ENCODE measurements at regions not wholly inside any gene's neighbourhood (a gene's known extent, or its start where the extent isn't known, plus 50 kb on each side); places are given as distances from the start of the nearest gene placed in this dataset.

GRCh38 chr18:8458546-8459215, 150.6 kb upstream of the RAB12 start:
- no peak for DNase-seq (ENCODE audit: low spot score)

DNA sequence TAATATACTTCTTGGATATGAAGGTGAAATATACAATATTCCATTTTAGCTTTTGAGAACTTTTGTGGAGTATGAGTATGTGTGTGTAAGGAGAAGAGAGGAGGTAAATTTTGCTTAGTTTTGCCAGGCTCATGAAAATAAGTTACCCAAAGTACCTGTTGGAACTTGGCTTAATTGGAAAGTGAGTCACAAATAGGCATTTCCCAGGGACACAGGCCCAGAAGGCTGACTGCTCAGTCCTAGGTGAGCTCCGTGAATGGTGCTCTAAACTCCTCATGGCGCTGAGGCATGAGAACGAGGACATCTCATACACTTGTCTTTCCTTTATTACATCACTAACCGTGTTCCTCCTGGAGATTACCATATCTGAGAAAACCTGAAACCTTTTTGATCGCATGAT, 148.5 kb upstream of the RAB12 start:
- DNase-seq (ENCODE audit: low spot score) = no peak

GRCh38 chr18:8461544-8461943, 147.7 kb upstream of the RAB12 start:
- DNase-seq (ENCODE audit: low spot score) = no peak

GRCh38 chr18:8462651-8463185, 146.5 kb upstream of the RAB12 start:
- DNase-seq (ENCODE audit: low spot score) = no peak

DNA sequence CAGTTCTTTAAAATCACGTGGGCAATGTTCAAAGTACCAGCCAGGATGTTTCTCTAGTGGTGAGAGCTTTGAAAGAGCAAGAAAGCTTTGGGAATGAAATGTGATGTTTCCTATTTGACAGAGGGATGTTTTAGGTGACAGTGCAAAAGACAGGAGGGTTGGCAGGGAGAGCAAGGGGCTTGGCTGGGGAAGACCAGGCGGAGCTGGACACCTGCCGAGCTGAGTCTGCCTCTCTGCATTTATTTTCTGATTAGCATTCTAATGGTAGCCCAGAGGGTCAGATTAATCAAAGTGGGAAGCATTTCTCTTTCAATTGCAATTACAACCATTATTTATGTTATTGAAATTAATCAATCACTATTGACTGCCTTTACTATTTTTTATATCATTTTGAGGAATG, 145.4 kb upstream of the RAB12 start:
- DNase-seq (ENCODE audit: low spot score) = no peak

GRCh38 chr18:8468191-8468590, 141.0 kb upstream of the RAB12 start:
- no peak for DNase-seq (ENCODE audit: low spot score)

GRCh38 chr18:8468921-8469335, 140.3 kb upstream of the RAB12 start:
- DNase-seq (ENCODE audit: low spot score) = no peak

GRCh38 chr18:8469544-8470130, 139.6 kb upstream of the RAB12 start:
- DNase-seq (ENCODE audit: low spot score) = no peak

DNA sequence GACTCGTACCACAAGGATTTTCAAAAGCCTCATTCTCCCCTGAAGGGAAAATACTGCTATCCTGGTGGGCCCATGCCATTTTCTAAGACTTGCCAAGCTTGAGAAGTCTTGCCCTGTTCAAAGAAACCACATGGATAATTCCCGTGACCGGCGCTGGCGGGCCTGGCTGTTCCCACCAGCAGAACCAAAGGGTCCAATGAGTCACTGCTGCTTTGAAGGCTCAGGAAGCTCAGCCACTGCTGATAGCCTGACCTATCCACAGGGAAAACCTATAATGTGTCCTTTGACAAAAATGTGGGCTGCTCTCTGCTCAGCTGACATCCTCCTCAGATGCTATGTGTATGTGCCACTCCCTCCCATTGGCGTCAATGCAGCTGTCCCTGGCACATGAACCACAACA, 137.9 kb upstream of the RAB12 start:
- no peak for DNase-seq (ENCODE audit: low spot score)

- DNase-seq (ENCODE audit: low spot score) = no peak
These were observed 134.6 kb upstream of the RAB12 start for GRCh38 chr18:8474661-8475060.

DNA sequence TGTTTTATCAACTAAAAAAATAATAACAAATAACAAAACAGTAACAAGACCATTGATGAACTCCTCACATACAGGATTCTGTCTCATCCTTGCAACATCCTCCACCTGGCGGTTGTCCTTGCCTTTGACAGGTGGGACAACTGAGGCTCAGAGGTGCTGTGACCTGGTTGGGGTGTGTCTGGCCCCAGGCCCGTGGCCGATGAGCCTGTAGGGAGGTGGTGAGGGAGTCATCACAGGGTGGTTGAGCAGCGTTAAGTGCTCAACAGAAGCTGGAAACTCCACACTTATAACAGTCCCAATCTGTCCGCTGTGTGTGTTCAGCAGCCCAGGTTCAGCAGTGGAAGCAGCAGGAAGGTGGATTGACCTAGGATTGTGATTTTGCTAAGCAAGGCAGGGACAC, 131.6 kb upstream of the RAB12 start:
- DNase-seq (ENCODE audit: low spot score) = no peak

GRCh38 chr18:8478166-8478967, 130.9 kb upstream of the RAB12 start:
- peak; percentile 59 for DNase-seq (ENCODE audit: low spot score)

GRCh38 chr18:8478968-8479370, 130.3 kb upstream of the RAB12 start:
- DNase-seq (ENCODE audit: low spot score) = no peak

GRCh38 chr18:8479789-8480188, 129.4 kb upstream of the RAB12 start:
- DNase-seq (ENCODE audit: low spot score) = no peak

GRCh38 chr18:8480506-8481328, 128.5 kb upstream of the RAB12 start:
- DNase-seq (ENCODE audit: low spot score) = no peak

GRCh38 chr18:8484951-8485350, 124.3 kb upstream of the RAB12 start:
- no peak for DNase-seq (ENCODE audit: low spot score)

DNA sequence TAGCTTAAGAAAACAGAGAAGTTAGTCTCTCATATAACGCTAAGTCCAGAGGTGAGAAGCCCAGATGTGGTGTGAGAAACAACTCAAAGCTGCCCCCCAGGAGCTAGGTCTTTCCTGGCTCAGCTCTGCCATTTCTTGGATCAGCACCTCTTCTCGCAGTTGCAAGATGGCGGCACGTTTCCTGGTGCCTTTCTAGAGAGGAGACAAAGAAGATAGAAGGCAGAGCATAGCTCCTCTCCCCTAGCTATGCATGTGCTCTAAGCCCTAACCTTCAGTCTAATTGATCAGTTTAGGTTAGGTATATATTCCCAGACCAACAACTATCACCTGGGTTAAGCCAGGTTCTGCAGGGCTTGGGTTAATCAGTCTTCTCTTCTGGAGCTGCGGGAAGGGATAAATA, 119.5 kb upstream of the RAB12 start:
- no peak for DNase-seq (ENCODE audit: low spot score)

- no peak for DNase-seq (ENCODE audit: low spot score)
These were observed 117.7 kb upstream of the RAB12 start for GRCh38 chr18:8491516-8491915.

DNA sequence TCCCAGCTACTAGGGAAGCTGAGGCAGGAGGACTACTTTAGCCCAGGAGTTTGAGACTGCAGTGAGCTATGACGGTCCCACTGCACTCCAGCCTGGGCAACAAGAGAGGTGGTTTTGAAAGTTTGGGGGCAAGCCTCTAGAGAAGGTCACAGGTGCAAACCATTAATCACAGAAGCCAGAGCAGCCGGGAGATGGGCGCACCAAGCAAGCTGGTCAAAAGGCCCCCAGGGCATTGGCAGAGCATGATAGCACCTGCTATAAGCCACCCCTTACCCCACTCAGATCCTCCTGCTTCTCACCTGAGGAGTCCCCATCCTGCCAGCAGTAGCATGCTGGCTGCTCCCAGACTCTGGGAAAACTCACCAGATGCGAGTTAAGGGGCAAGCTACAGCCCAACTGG, 116.1 kb upstream of the RAB12 start:
- no peak for DNase-seq (ENCODE audit: low spot score)

DNA sequence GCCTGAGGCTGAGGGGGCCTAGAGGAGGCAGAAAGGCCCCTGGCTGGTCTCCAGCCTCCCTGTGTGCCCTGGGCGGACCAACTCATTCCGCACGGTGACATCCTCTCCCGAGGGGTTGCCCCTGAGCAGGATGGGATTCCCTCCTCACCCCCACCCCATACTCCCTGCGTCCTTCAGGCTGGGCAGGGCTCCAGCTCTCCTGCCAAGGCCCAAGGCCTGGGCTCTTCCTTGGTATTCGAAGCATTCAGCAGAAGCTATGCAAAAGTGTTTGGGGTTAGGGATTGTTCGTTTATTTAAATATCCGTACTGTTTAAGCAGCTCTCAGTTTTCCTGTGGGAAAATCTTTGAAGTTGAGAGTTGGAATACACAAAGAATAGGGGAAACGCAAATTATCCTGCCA, 113.1 kb upstream of the RAB12 start:
- DNase-seq (ENCODE audit: low spot score) = no peak

- no peak for DNase-seq (ENCODE audit: low spot score)
These were observed 110.3 kb upstream of the RAB12 start for GRCh38 chr18:8498905-8499304.

Data from ureter (tissue), 1 donor.